ENCODE measurements at regions not wholly inside any gene's neighbourhood (a gene's known extent, or its start where the extent isn't known, plus 50 kb on each side); places are given as distances from the start of the nearest gene placed in this dataset.

DNA sequence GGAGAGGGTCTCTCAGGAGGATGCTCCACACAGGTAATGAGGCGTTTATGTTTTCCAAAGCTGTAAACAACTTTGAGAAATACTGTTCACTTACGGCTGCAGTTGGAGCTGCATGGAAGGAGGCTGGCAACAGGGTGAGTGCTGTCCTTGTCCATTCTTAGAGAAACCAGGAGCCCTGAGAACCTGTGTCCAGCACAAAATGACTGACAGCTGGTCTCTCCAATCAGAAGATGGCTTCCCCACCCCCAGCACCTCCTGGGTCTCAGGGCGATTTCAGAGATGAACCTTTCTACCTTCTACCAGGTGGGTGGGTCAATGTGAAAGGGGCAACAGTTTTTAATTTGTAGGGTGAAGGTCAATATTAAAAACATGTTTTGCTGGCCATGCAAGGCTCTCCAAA is 353.6 kb downstream of the NPHP4 start:
- Histone ChIP-seq H3K27me3 (ENCODE audit: low read depth) (peaks cover 72% of the 10 kb centered on the region), H3K36me3 (no peaks in the 10 kb centered on the region), H3K9me3 (replicated peaks) (peaks cover 3% of the 10 kb centered on the region), H3K4me1 (no peaks in the 10 kb centered on the region), H3K27ac (replicated peaks) (no peak overlapping the region), H3K4me3 (no peak overlapping the region)
- DNase-seq = no peak
- TF ChIP-seq, protein P1, sequence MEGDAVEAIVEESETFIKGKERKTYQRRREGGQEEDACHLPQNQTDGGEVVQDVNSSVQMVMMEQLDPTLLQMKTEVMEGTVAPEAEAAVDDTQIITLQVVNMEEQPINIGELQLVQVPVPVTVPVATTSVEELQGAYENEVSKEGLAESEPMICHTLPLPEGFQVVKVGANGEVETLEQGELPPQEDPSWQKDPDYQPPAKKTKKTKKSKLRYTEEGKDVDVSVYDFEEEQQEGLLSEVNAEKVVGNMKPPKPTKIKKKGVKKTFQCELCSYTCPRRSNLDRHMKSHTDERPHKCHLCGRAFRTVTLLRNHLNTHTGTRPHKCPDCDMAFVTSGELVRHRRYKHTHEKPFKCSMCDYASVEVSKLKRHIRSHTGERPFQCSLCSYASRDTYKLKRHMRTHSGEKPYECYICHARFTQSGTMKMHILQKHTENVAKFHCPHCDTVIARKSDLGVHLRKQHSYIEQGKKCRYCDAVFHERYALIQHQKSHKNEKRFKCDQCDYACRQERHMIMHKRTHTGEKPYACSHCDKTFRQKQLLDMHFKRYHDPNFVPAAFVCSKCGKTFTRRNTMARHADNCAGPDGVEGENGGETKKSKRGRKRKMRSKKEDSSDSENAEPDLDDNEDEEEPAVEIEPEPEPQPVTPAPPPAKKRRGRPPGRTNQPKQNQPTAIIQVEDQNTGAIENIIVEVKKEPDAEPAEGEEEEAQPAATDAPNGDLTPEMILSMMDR (IDR thresholded peaks at IDR 0.05; ENCODE audit: borderline replicate concordance) = no peak
- intact Hi-C loops (cut with micrococcal nuclease) = no loop called here

DNA sequence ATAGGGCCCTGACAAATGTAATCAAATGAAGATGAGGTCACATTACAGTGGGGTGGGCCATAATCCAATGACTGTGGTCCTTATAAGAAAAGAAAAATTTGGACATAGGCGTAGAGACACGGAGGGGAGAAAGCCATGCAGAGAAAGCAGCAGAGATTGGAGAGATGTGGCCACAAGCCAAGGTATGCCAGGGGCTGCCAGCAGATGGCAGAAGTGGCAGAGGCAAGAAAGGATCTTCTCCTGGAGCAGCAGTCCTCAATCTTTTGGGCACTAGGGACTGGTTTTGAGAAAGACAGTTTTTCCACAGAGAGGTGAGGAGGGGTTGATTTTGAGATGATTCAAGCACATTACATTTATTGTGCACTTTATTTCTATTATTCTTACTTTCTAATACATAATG is 355.1 kb downstream of the NPHP4 start:
- H3K27ac ChIP-seq (replicated peaks) = no peak overlapping the region
- TF ChIP-seq, protein P1 (IDR thresholded peaks at IDR 0.05; ENCODE audit: borderline replicate concordance) = peak; percentile 52
- H3K27me3 ChIP-seq (ENCODE audit: low read depth) = peaks cover 73% of the 10 kb centered on the region
- no peak for DNase-seq
- peaks cover 3% of the 10 kb centered on the region for H3K9me3 ChIP-seq (replicated peaks)
- H3K36me3 ChIP-seq = no peaks in the 10 kb centered on the region
- no peak overlapping the region for H3K4me3 ChIP-seq
- H3K4me1 ChIP-seq = no peaks in the 10 kb centered on the region
- intact Hi-C loops (cut with micrococcal nuclease) = no loop called here

DNA sequence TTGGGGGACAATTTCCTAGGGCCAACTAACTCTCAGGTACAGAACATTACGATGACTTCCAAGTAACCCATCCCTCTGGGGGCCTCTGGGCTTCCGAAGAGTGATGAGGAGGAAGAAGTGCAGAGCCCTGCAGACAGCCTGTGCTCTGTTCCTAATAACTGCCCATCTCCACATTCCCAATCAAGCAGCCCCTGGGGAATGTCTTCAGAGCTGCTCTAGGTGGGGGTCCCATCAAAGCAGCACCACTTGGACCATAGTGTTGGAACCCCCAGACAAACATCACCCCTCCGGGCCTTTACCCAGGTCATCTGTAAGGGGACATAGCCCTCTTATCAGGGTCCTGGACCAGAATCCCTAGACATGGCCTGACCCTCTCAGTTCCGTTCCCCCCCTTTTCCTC is 357.3 kb downstream of the NPHP4 start:
- intact Hi-C loops (cut with micrococcal nuclease) = no loop called here
- no peak overlapping the region for H3K4me3 ChIP-seq
- peaks cover 60% of the 10 kb centered on the region for H3K27me3 ChIP-seq (ENCODE audit: low read depth)
- H3K36me3 ChIP-seq = no peaks in the 10 kb centered on the region
- peaks cover 3% of the 10 kb centered on the region for H3K9me3 ChIP-seq (replicated peaks)
- H3K27ac ChIP-seq (replicated peaks) = no peak overlapping the region
- TF ChIP-seq, protein P1 (IDR thresholded peaks at IDR 0.05; ENCODE audit: borderline replicate concordance) = no peak
- DNase-seq = no peak
- no peaks in the 10 kb centered on the region for H3K4me1 ChIP-seq

DNA sequence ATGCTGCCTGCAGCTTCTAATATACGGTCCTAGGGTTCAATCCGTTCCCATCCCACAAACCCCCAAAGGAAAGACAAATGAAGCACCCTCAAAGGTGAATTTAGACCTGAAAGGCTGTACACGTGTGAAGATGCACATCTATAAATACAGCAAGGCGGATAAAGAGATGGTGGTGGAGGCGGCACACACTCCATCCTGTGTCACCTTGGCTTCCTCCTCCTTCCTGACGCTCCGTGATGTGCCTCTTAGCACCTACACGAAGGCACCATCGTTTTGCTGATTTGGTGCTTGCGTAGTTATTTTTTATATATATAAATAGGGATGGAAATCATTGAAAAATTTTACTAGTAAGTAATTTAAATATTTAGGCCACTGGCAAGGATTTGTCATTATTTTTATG is 359.4 kb downstream of the NPHP4 start:
- intact Hi-C loops (cut with micrococcal nuclease) = no loop called here
- H3K4me1 ChIP-seq = no peaks in the 10 kb centered on the region
- no peaks in the 10 kb centered on the region for H3K36me3 ChIP-seq
- H3K27me3 ChIP-seq (ENCODE audit: low read depth) = peaks cover 58% of the 10 kb centered on the region
- no peak overlapping the region for H3K4me3 ChIP-seq
- H3K9me3 ChIP-seq (replicated peaks) = peaks cover 3% of the 10 kb centered on the region
- TF ChIP-seq, protein P1 (IDR thresholded peaks at IDR 0.05; ENCODE audit: borderline replicate concordance) = no peak
- H3K27ac ChIP-seq (replicated peaks) = no peak overlapping the region
- no peak for DNase-seq

DNA sequence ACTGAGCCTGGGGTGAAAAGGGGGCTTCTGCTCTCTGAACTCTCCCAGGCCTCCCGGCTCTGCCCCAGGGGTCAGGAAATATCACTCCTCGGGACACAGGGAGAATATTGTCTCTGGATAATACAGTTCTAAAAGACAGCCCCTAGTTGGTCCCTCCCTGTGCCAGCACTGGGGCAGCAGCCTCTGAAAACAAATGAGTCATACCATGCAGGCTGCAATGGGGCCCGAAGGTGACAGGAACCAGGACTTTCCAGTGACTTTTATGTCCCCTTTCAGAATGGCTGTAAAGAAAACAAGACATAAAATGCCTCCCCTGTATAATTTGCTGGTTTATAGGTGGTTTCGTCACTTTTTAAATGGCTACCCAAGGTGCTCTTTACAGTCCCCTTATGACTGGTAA is 360.0 kb downstream of the NPHP4 start:
- intact Hi-C loops (cut with micrococcal nuclease) = no loop called here
- no peaks in the 10 kb centered on the region for H3K4me1 ChIP-seq
- TF ChIP-seq, protein P1 (IDR thresholded peaks at IDR 0.05; ENCODE audit: borderline replicate concordance) = no peak
- no peak overlapping the region for H3K27ac ChIP-seq (replicated peaks)
- DNase-seq = no peak
- H3K9me3 ChIP-seq (replicated peaks) = peaks cover 4% of the 10 kb centered on the region
- no peaks in the 10 kb centered on the region for H3K36me3 ChIP-seq
- H3K27me3 ChIP-seq (ENCODE audit: low read depth) = peaks cover 54% of the 10 kb centered on the region
- no peak overlapping the region for H3K4me3 ChIP-seq

DNA sequence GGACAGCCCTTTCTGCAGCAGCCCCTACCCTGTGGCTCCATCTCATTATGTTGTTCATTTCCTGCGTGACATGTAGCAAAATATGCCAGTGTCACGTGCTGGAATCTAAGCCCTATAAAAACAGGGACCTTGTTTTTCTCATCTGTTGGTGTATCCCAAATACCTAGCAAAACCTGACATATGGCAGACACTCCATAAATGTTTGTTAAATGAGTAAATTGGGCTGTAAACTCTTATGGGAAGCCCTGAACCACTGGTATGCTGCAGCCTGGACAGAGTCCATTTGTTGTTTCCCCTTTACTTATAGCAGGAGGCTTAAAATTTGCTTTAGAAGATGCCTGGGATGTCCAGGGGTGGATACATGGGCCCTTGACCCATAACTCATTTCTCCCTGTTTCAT is 363.8 kb downstream of the NPHP4 start:
- intact Hi-C loops (cut with micrococcal nuclease) = no loop called here
- H3K4me3 ChIP-seq = no peak overlapping the region
- no peaks in the 10 kb centered on the region for H3K36me3 ChIP-seq
- no peak overlapping the region for H3K27ac ChIP-seq (replicated peaks)
- H3K4me1 ChIP-seq = no peaks in the 10 kb centered on the region
- H3K27me3 ChIP-seq (ENCODE audit: low read depth) = peaks cover 49% of the 10 kb centered on the region
- TF ChIP-seq, protein P1 (IDR thresholded peaks at IDR 0.05; ENCODE audit: borderline replicate concordance) = no peak
- DNase-seq = no peak
- peaks cover 4% of the 10 kb centered on the region for H3K9me3 ChIP-seq (replicated peaks)
